Natural killer cell (primary cell): ENCODE measurements at regions not wholly inside any gene's neighbourhood (a gene's known extent, or its start where the extent isn't known, plus 50 kb on each side); places are given as distances from the start of the nearest gene placed in this dataset.

ENCODE experiments used
- ATAC-seq, 3 donors: fragments of 150-1000 bp in 2 of 3; fragments of 200-7000 bp in 1 of 3; cut with Tn5 transposase; 1 replicate in 1 of 3; 2 replicates in 2 of 3; pipeline ENCODE4 v1.10.0; 2021; ENCODE audit warnings: mild to moderate bottlenecking in 2 of 3, moderate library complexity in 2 of 3
- DNase-seq, 2 donors: peaks; one replicate each; pipeline versions ENCODE4 v3.0.0 to v3.0.0-alpha.2; 2013 to 2021; ENCODE audit warnings: mixed read lengths in 1 of 2
- H3K27ac ChIP-seq: one replicate; pipeline ENCODE4 v1.5.1; 2013; ENCODE audit warnings: mild to moderate bottlenecking, low read length
- H3K27me3 ChIP-seq: one replicate; pipeline ENCODE4 v1.6.1; 2013; ENCODE audit warnings: low read length; ENCODE audit not compliant: control insufficient read depth, insufficient read depth
- H3K36me3 ChIP-seq: one replicate; pipeline ENCODE4 v1.6.1; 2013; ENCODE audit warnings: low read length; ENCODE audit not compliant: control insufficient read depth, insufficient read depth
- H3K4me1 ChIP-seq: one replicate; pipeline ENCODE4 v1.6.1; 2013; ENCODE audit warnings: low read length; ENCODE audit not compliant: control insufficient read depth, insufficient read depth
- H3K4me3 ChIP-seq: one replicate; pipeline ENCODE4 v1.5.1; 2013; ENCODE audit warnings: low read length
- H3K9me3 ChIP-seq: one replicate; pipeline ENCODE4 v1.6.1; 2013; ENCODE audit warnings: low read length; ENCODE audit not compliant: control insufficient read depth, insufficient read depth
- H3K27ac Mint-ChIP-seq, 2 donors: one replicate each; pipeline ENCODE4 v1.8.0; 2022; ENCODE audit warnings: mild to moderate bottlenecking in 2 of 2, mixed read lengths in 2 of 2, moderate library complexity in 1 of 2
- H3K27me3 Mint-ChIP-seq, 2 donors: one replicate each; pipeline ENCODE4 v1.8.0; 2022; ENCODE audit warnings: low read depth in 2 of 2, mixed read lengths in 2 of 2
- H3K36me3 Mint-ChIP-seq: one replicate; pipeline ENCODE4 v1.8.0; 2022; ENCODE audit warnings: mixed read lengths
- H3K4me1 Mint-ChIP-seq, 2 donors: one replicate each; pipeline ENCODE4 v1.8.0; 2022; ENCODE audit warnings: mixed read lengths in 2 of 2
- H3K4me3 Mint-ChIP-seq: one replicate; pipeline ENCODE4 v1.8.0; 2022; ENCODE audit warnings: mild to moderate bottlenecking, moderate library complexity, mixed read lengths
- H3K9me3 Mint-ChIP-seq, 2 donors: one replicate each; pipeline ENCODE4 v1.8.0; 2022; ENCODE audit warnings: mixed read lengths in 2 of 2
- CTCF ChIP-seq: fragments of 200-600 bp; IDR thresholded peaks from one replicate; pipeline ENCODE4 v1.8.0; 2022; ENCODE audit warnings: antibody characterized with exemption
- WGBS: methylation state at CpG from one replicate; pipeline ENCODE4 v1.1.7; 2013; ENCODE audit warnings: missing lambda C conversion rate; ENCODE audit not compliant: insufficient coverage; 5-methylcytosine and 5-hydroxymethylcytosine counted together
- intact Hi-C: fragments of 100-400 bp; cut with micrococcal nuclease; formaldehyde crosslinking; loops from one replicate; pipeline ENCODE4 v1.14.2; 2022

DNA sequence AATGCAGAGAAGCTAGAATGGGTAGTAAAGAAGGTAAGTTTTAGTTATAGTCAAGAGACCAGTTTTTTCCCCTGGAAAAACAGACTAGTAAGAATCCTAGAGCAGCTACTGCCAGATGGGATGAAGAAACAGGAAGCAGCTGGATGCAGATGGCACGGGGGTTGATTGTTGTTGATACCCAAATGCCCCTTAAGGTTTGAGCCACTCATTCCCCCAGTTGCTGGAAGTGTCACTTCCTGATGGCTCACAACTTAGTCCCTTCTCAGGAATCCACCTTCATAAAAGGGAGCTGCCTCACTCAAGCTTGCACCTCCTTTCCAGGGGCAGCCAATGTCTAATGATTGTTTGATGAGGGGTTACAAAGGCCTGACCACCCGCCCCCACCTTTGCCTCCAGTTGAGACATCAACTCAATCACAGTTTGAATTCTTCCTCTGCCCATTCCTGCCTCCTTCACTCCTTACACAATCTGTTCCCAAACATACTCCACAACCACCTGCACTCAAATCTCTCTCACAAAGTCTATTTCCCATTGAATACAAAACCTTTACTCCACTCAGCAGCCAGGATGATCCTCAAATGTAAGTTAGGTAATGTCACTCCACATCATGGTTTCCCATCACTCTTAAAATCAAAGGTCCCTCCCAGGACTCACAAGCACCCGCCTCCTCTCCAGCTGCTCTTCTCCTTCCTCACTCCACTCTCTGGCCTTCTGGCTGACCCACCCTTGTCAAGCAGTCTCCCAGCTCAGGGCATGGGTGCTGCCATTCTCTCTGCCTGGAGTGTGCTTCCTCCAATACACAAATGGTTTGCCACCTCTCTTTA lies 450.1 kb upstream of the THBS1 start:
- no peak for TF ChIP-seq CTCF
- Mint-ChIP-seq H3K27me3 (peaks cover 0 to 13% of the 10 kb centered on the region in 2 donors), H3K9me3 (no peaks in the 10 kb centered on the region), H3K4me1 (no peaks in the 10 kb centered on the region), H3K27ac (no peak overlapping the region), H3K36me3 (no peaks in the 10 kb centered on the region), H3K4me3 (no peak overlapping the region)
- DNase-seq (no peak), ATAC-seq (no peak)
- WGBS = 68% methylated on average over 3 of the region's 3 CpGs
- Histone ChIP-seq H3K9me3 (no peaks in the 10 kb centered on the region), H3K27ac (no peak overlapping the region), H3K4me3 (no peak overlapping the region), H3K27me3 (no peaks in the 10 kb centered on the region), H3K4me1 (no peaks in the 10 kb centered on the region), H3K36me3 (no peaks in the 10 kb centered on the region)
- intact Hi-C loops = no loop called here

- Mint-ChIP-seq H3K27ac (no peak overlapping the region), H3K9me3 (no peaks in the 10 kb centered on the region), H3K36me3 (no peaks in the 10 kb centered on the region), H3K4me3 (no peak overlapping the region), H3K27me3 (peaks cover 0 to 13% of the 10 kb centered on the region in 2 donors), H3K4me1 (no peaks in the 10 kb centered on the region)
- WGBS = 76% methylated on average over 3 of the region's 4 CpGs
- no peak for TF ChIP-seq CTCF
- Histone ChIP-seq H3K36me3 (no peaks in the 10 kb centered on the region), H3K27ac (no peak overlapping the region), H3K27me3 (no peaks in the 10 kb centered on the region), H3K4me3 (no peak overlapping the region), H3K9me3 (no peaks in the 10 kb centered on the region), H3K4me1 (no peaks in the 10 kb centered on the region)
- intact Hi-C loops = no loop called here
- ATAC-seq = no peak
- no peak for DNase-seq
These were observed 449.3 kb upstream of the THBS1 start for GRCh38 chr15:39131609-39132008.

- no peak for TF ChIP-seq CTCF
- intact Hi-C loops = no loop called here
- Histone ChIP-seq H3K4me3 (no peak overlapping the region), H3K27me3 (no peaks in the 10 kb centered on the region), H3K36me3 (no peaks in the 10 kb centered on the region), H3K9me3 (no peaks in the 10 kb centered on the region), H3K4me1 (no peaks in the 10 kb centered on the region), H3K27ac (no peak overlapping the region)
- Mint-ChIP-seq H3K27ac (no peak overlapping the region), H3K27me3 (peaks cover 0 to 16% of the 10 kb centered on the region in 2 donors), H3K36me3 (no peaks in the 10 kb centered on the region), H3K4me1 (no peaks in the 10 kb centered on the region), H3K4me3 (no peak overlapping the region), H3K9me3 (no peaks in the 10 kb centered on the region)
- no peak for ATAC-seq
- WGBS = 77% methylated on average over 3 of the region's 3 CpGs
- DNase-seq = no peak
These were observed 448.8 kb upstream of the THBS1 start for GRCh38 chr15:39132070-39132469.
